Fibroblast of lung (primary cell): ENCODE measurements at regions not wholly inside any gene's neighbourhood (a gene's known extent, or its start where the extent isn't known, plus 50 kb on each side); places are given as distances from the start of the nearest gene placed in this dataset.

ENCODE experiments used
- DNase-seq, 2 donors: peaks; one replicate each; pipeline versions ENCODE4 v3.0.0 to v3.0.0-alpha.2; 2010; ENCODE audit warnings: low read depth in 2 of 2
- H2AFZ ChIP-seq: 2 replicates; pipeline ENCODE4 v1.5.1; 2012; ENCODE audit warnings: low read length, control low read depth, inconsistent platforms
- H3K27ac ChIP-seq: 2 replicates; pipeline ENCODE4 v1.5.1; 2011; ENCODE audit warnings: low read length, control low read depth; ENCODE audit not compliant: insufficient read depth
- H3K27me3 ChIP-seq: 2 replicates; pipeline ENCODE4 v1.5.1; 2011; ENCODE audit warnings: mild to moderate bottlenecking, low read length; ENCODE audit not compliant: control insufficient read depth, insufficient read depth
- H3K36me3 ChIP-seq: 2 replicates; pipeline ENCODE4 v1.5.1; 2011; ENCODE audit warnings: low read length; ENCODE audit not compliant: control insufficient read depth, insufficient read depth
- H3K4me1 ChIP-seq: 2 replicates; pipeline ENCODE4 v1.5.1; 2011; ENCODE audit warnings: low read length; ENCODE audit not compliant: control insufficient read depth, insufficient read depth; ENCODE audit errors: extremely low read depth
- H3K4me2 ChIP-seq: 2 replicates; pipeline ENCODE4 v1.5.1; 2011; ENCODE audit warnings: low read length, control low read depth; ENCODE audit not compliant: insufficient read depth; ENCODE audit errors: extremely low read depth
- H3K4me3 ChIP-seq, 4 experiments: fragments of 200-600 bp in 1 of 4; sonication (generic) in 1 of 4; replicated peaks in 1 of 4; 2 replicates each; pipeline ENCODE4 v1.5.1; 2011 to 2016; ENCODE audit warnings: low read length in 4 of 4, low read depth in 3 of 4, mild to moderate bottlenecking in 3 of 4, control low read depth in 2 of 4, inconsistent platforms in 1 of 4, mixed read lengths in 1 of 4; ENCODE audit not compliant: insufficient read depth in 1 of 4; ENCODE audit errors: control extremely low read depth in 1 of 4
- H3K79me2 ChIP-seq: 2 replicates; pipeline ENCODE4 v1.5.1; 2012; ENCODE audit warnings: mild to moderate bottlenecking, low read length, inconsistent platforms; ENCODE audit not compliant: control insufficient read depth, insufficient read depth
- H3K9ac ChIP-seq: 2 replicates; pipeline ENCODE4 v1.5.1; 2011; ENCODE audit warnings: mild to moderate bottlenecking, low read length, control low read depth; ENCODE audit not compliant: insufficient read depth
- H3K9me3 ChIP-seq: 2 replicates; pipeline ENCODE4 v1.5.1; 2012; ENCODE audit warnings: low read depth, low read length; ENCODE audit not compliant: control insufficient read depth, insufficient read depth
- H4K20me1 ChIP-seq: 2 replicates; pipeline ENCODE4 v1.5.1; 2011; ENCODE audit warnings: low read length; ENCODE audit not compliant: control insufficient read depth, insufficient read depth; ENCODE audit errors: extremely low read depth
- CTCF ChIP-seq, 2 donors: IDR thresholded peaks in 1 of 2; conservative IDR thresholded peaks in 1 of 2; 1 replicate in 1 of 2; 2 replicates in 1 of 2; pipeline ENCODE4 v1.5.1; 2011 to 2012; ENCODE audit warnings: low read length in 2 of 2, control low read depth in 1 of 2, inconsistent platforms in 1 of 2, low read depth in 1 of 2, mild to moderate bottlenecking in 1 of 2
- EZH2 ChIP-seq: IDR thresholded peaks from 2 replicates; pipeline ENCODE4 v1.5.1; 2012; ENCODE audit warnings: low read length, control low read depth, mild to moderate bottlenecking; ENCODE audit errors: missing control alignments

DNA sequence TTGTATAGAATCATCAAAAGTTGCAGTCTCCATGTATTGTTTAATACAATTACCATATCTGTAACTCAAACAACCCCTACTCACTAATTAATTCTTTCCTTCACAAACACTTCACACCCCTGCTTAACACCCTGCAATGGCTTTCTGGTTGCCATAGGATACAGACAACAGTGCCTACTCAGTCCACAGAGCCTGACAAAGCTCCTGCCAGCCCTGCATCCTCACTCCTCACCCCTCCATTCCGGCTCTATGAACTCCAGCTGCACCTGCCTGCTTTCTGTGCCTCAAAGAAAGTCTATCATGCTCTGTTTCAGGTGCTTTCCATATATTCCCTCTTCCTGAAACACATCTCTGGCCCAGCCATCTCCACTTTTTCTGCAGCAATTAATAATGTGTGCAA lies 253.4 kb downstream of the HACE1 start:
- Histone ChIP-seq H3K79me2 (no peaks in the 10 kb centered on the region), H3K27ac (no peak overlapping the region), H3K4me2 (no peak overlapping the region), H3K9me3 (no peaks in the 10 kb centered on the region), H3K4me1 (no peaks in the 10 kb centered on the region), H3K27me3 (no peaks in the 10 kb centered on the region), H4K20me1 (no peaks in the 10 kb centered on the region), H3K9ac (no peak overlapping the region), H3K4me3 (no peak overlapping the region), H3K36me3 (no peaks in the 10 kb centered on the region), H2AFZ (no peak overlapping the region)
- DNase-seq = no peak
- TF ChIP-seq EZH2 (no peak), CTCF (conservative IDR thresholded peaks at IDR 0.05 in 1 of 2, IDR thresholded peaks at IDR 0.05 in 1 of 2; ENCODE audit: low read depth in 1 of 2, low read length in 2 of 2) (no peak)

- no peaks in the 10 kb centered on the region for H3K27me3 ChIP-seq
- H3K4me3 ChIP-seq = no peak overlapping the region
- no peaks in the 10 kb centered on the region for H4K20me1 ChIP-seq
- H3K27ac ChIP-seq = no peak overlapping the region
- DNase-seq = no peak
- no peak overlapping the region for H3K9ac ChIP-seq
- H3K4me2 ChIP-seq = no peak overlapping the region
- H3K79me2 ChIP-seq = no peaks in the 10 kb centered on the region
- no peaks in the 10 kb centered on the region for H3K36me3 ChIP-seq
- H2AFZ ChIP-seq = no peak overlapping the region
- TF ChIP-seq CTCF (conservative IDR thresholded peaks at IDR 0.05 in 1 of 2, IDR thresholded peaks at IDR 0.05 in 1 of 2; ENCODE audit: low read depth in 1 of 2, low read length in 2 of 2) = no peak
- TF ChIP-seq EZH2 = no peak
- no peaks in the 10 kb centered on the region for H3K4me1 ChIP-seq
- H3K9me3 ChIP-seq = no peaks in the 10 kb centered on the region
These were observed 255.0 kb downstream of the HACE1 start for GRCh38 chr6:104604685-104605084.

- H3K9ac ChIP-seq = no peak overlapping the region
- H3K4me2 ChIP-seq = no peak overlapping the region
- no peaks in the 10 kb centered on the region for H3K36me3 ChIP-seq
- no peaks in the 10 kb centered on the region for H3K79me2 ChIP-seq
- no peaks in the 10 kb centered on the region for H3K9me3 ChIP-seq
- DNase-seq = no peak
- H2AFZ ChIP-seq = no peak overlapping the region
- H3K27ac ChIP-seq = no peak overlapping the region
- no peaks in the 10 kb centered on the region for H3K27me3 ChIP-seq
- no peak overlapping the region for H3K4me3 ChIP-seq
- H4K20me1 ChIP-seq = no peaks in the 10 kb centered on the region
- TF ChIP-seq CTCF (conservative IDR thresholded peaks at IDR 0.05 in 1 of 2, IDR thresholded peaks at IDR 0.05 in 1 of 2; ENCODE audit: low read depth in 1 of 2, low read length in 2 of 2) (no peak), EZH2 (no peak)
- no peaks in the 10 kb centered on the region for H3K4me1 ChIP-seq
These were observed 256.5 kb downstream of the HACE1 start for GRCh38 chr6:104603108-104603745.
